ENCODE measurements at regions not wholly inside any gene's neighbourhood (a gene's known extent, or its start where the extent isn't known, plus 50 kb on each side); places are given as distances from the start of the nearest gene placed in this dataset.
A peak's percentile ranks its signal among the peaks of the same experiment; 100 is the strongest.

GRCh38 chr4:20623939-20624338 lies 76.3 kb upstream of the PACRGL start:
- ATAC-seq (no peak), DNase-seq (no peak)
- no peaks in the 10 kb centered on the region for H3K9me3 ChIP-seq (ENCODE audit: control insufficient read depth, low read length)
- H3K27me3 ChIP-seq (ENCODE audit: control insufficient read depth, insufficient read depth) = no peaks in the 10 kb centered on the region
- H3K4me1 ChIP-seq (ENCODE audit: control insufficient read depth, insufficient read depth, low read length) = peaks cover 1% of the 10 kb centered on the region
- H3K4me3 ChIP-seq (ENCODE audit: low read length) = no peak overlapping the region
- no peak overlapping the region for H3K27ac ChIP-seq (ENCODE audit: low read length)
- intact Hi-C loops (cut with DNase I) = no loop called here

GRCh38 chr4:20624793-20625374 lies 75.4 kb upstream of the PACRGL start:
- DNase-seq (no peak), ATAC-seq (no peak)
- Histone ChIP-seq H3K27ac (ENCODE audit: low read length) (no peak overlapping the region), H3K27me3 (ENCODE audit: control insufficient read depth, insufficient read depth) (no peaks in the 10 kb centered on the region), H3K9me3 (ENCODE audit: control insufficient read depth, low read length) (no peaks in the 10 kb centered on the region), H3K4me1 (ENCODE audit: control insufficient read depth, insufficient read depth, low read length) (peaks cover 1% of the 10 kb centered on the region), H3K4me3 (ENCODE audit: low read length) (no peak overlapping the region)
- 30% methylated on average over 3 of the region's 3 CpGs for WGBS
- intact Hi-C loops (cut with DNase I) = no loop called here

- Histone ChIP-seq H3K9me3 (ENCODE audit: control insufficient read depth, low read length) (no peaks in the 10 kb centered on the region), H3K4me3 (ENCODE audit: low read length) (no peak overlapping the region), H3K27me3 (ENCODE audit: control insufficient read depth, insufficient read depth) (no peaks in the 10 kb centered on the region), H3K4me1 (ENCODE audit: control insufficient read depth, insufficient read depth, low read length) (peaks cover 1% of the 10 kb centered on the region), H3K27ac (ENCODE audit: low read length) (no peak overlapping the region)
- intact Hi-C loops (cut with DNase I) = no loop called here
- DNase-seq = peak; percentile 22 to 60 (median 59)
- ATAC-seq = peak in 1 of 2 donors; percentile 71
- WGBS = 80% methylated on average over 3 of the region's 3 CpGs
These were observed 74.8 kb upstream of the PACRGL start for GRCh38 chr4:20625426-20625825.

- DNase-seq (no peak), ATAC-seq (no peak)
- H3K9me3 ChIP-seq (ENCODE audit: control insufficient read depth, low read length) = no peaks in the 10 kb centered on the region
- WGBS = 74% methylated on average over 5 of the region's 5 CpGs
- H3K4me3 ChIP-seq (ENCODE audit: low read length) = no peak overlapping the region
- H3K4me1 ChIP-seq (ENCODE audit: control insufficient read depth, insufficient read depth, low read length) = peaks cover 1% of the 10 kb centered on the region
- no peaks in the 10 kb centered on the region for H3K27me3 ChIP-seq (ENCODE audit: control insufficient read depth, insufficient read depth)
- no peak overlapping the region for H3K27ac ChIP-seq (ENCODE audit: low read length)
- intact Hi-C loops (cut with DNase I) = no loop called here
These were observed 73.8 kb upstream of the PACRGL start for GRCh38 chr4:20626326-20627005.

- no peak overlapping the region for H3K4me3 ChIP-seq (ENCODE audit: low read length)
- intact Hi-C loops (cut with DNase I) = no loop called here
- no peaks in the 10 kb centered on the region for H3K9me3 ChIP-seq (ENCODE audit: control insufficient read depth, low read length)
- H3K27me3 ChIP-seq (ENCODE audit: control insufficient read depth, insufficient read depth) = no peaks in the 10 kb centered on the region
- ATAC-seq (no peak), DNase-seq (no peak)
- 52% methylated on average over 1 of the region's 1 CpG for WGBS
- peaks cover 1% of the 10 kb centered on the region for H3K4me1 ChIP-seq (ENCODE audit: control insufficient read depth, insufficient read depth, low read length)
- H3K27ac ChIP-seq (ENCODE audit: low read length) = no peak overlapping the region
These were observed 72.4 kb upstream of the PACRGL start for GRCh38 chr4:20627866-20628265.

GRCh38 chr4:20629186-20630106 lies 70.8 kb upstream of the PACRGL start:
- Histone ChIP-seq H3K4me3 (ENCODE audit: low read length) (no peak overlapping the region), H3K27ac (ENCODE audit: low read length) (no peak overlapping the region), H3K27me3 (ENCODE audit: control insufficient read depth, insufficient read depth) (no peaks in the 10 kb centered on the region), H3K4me1 (ENCODE audit: control insufficient read depth, insufficient read depth, low read length) (peaks cover under 1% of the 10 kb centered on the region), H3K9me3 (ENCODE audit: control insufficient read depth, low read length) (no peaks in the 10 kb centered on the region)
- ATAC-seq (no peak), DNase-seq (no peak)
- WGBS = 60% methylated on average over 6 of the region's 6 CpGs
- intact Hi-C loops (cut with DNase I) = no loop called here

- H3K9me3 ChIP-seq (ENCODE audit: control insufficient read depth, low read length) = no peaks in the 10 kb centered on the region
- H3K27ac ChIP-seq (ENCODE audit: low read length) = no peak overlapping the region
- ATAC-seq (peak in 1 of 2 donors; percentile 79), DNase-seq (no peak)
- intact Hi-C loops (cut with DNase I) = no loop called here
- 53% methylated on average over 3 of the region's 3 CpGs for whole genome bisulfite sequencing
- H3K4me3 ChIP-seq (ENCODE audit: low read length) = no peak overlapping the region
- no peaks in the 10 kb centered on the region for H3K4me1 ChIP-seq (ENCODE audit: control insufficient read depth, insufficient read depth, low read length)
- H3K27me3 ChIP-seq (ENCODE audit: control insufficient read depth, insufficient read depth) = no peaks in the 10 kb centered on the region
These were observed 61.4 kb upstream of the PACRGL start for GRCh38 chr4:20638825-20639224.

- no peak for DNase-seq
These were observed 60.9 kb upstream of the PACRGL start for GRCh38 chr4:20639346-20639745.

GRCh38 chr4:20640989-20641388 lies 59.3 kb upstream of the PACRGL start:
- Histone ChIP-seq H3K4me3 (ENCODE audit: low read length) (no peak overlapping the region), H3K27ac (ENCODE audit: low read length) (no peak overlapping the region), H3K4me1 (ENCODE audit: control insufficient read depth, insufficient read depth, low read length) (peaks cover 1% of the 10 kb centered on the region), H3K9me3 (ENCODE audit: control insufficient read depth, low read length) (no peaks in the 10 kb centered on the region), H3K27me3 (ENCODE audit: control insufficient read depth, insufficient read depth) (no peaks in the 10 kb centered on the region)
- intact Hi-C loops (cut with DNase I) = no loop called here
- DNase-seq (no peak), ATAC-seq (no peak)
- WGBS = 65% methylated on average over 2 of the region's 2 CpGs

More at GRCh38 chr4:20639346-20639745, 60.9 kb upstream of the PACRGL start:
- H3K27me3 ChIP-seq (ENCODE audit: control insufficient read depth, insufficient read depth) = no peaks in the 10 kb centered on the region
- no peak overlapping the region for H3K4me3 ChIP-seq (ENCODE audit: low read length)
- intact Hi-C loops (cut with DNase I) = no loop called here
- WGBS = 40% methylated on average over 1 of the region's 1 CpG
- no peak overlapping the region for H3K27ac ChIP-seq (ENCODE audit: low read length)
- H3K9me3 ChIP-seq (ENCODE audit: control insufficient read depth, low read length) = no peaks in the 10 kb centered on the region
- H3K4me1 ChIP-seq (ENCODE audit: control insufficient read depth, insufficient read depth, low read length) = no peaks in the 10 kb centered on the region
- peak; percentile 48 to 88 for ATAC-seq

- Histone ChIP-seq H3K27ac (ENCODE audit: low read length) (no peak overlapping the region), H3K4me3 (ENCODE audit: low read length) (no peak overlapping the region), H3K9me3 (ENCODE audit: control insufficient read depth, low read length) (no peaks in the 10 kb centered on the region), H3K4me1 (ENCODE audit: control insufficient read depth, insufficient read depth, low read length) (peaks cover 1% of the 10 kb centered on the region), H3K27me3 (ENCODE audit: control insufficient read depth, insufficient read depth) (no peaks in the 10 kb centered on the region)
- WGBS = 76% methylated on average over 3 of the region's 3 CpGs
- no peak for DNase-seq
- intact Hi-C loops (cut with DNase I) = no loop called here
- no peak for ATAC-seq
These were observed 58.3 kb upstream of the PACRGL start for GRCh38 chr4:20641976-20642375.

- WGBS = 45% methylated on average over 2 of the region's 2 CpGs
- no peak overlapping the region for H3K4me3 ChIP-seq (ENCODE audit: low read length)
- no peaks in the 10 kb centered on the region for H3K27me3 ChIP-seq (ENCODE audit: control insufficient read depth, insufficient read depth)
- no peak overlapping the region for H3K27ac ChIP-seq (ENCODE audit: low read length)
- no peaks in the 10 kb centered on the region for H3K9me3 ChIP-seq (ENCODE audit: control insufficient read depth, low read length)
- intact Hi-C loops (cut with DNase I) = no loop called here
- ATAC-seq = no peak
- peaks cover 1% of the 10 kb centered on the region for H3K4me1 ChIP-seq (ENCODE audit: control insufficient read depth, insufficient read depth, low read length)
- no peak for DNase-seq
These were observed 56.6 kb upstream of the PACRGL start for GRCh38 chr4:20643631-20644030.
